H9 (cell line): ENCODE measurements at regions not wholly inside any gene's neighbourhood (a gene's known extent, or its start where the extent isn't known, plus 50 kb on each side); places are given as distances from the start of the nearest gene placed in this dataset.
"Not testable (repeated sequence)": the region's sequence is repeated elsewhere in the genome, so short reads cannot be mapped to it uniquely, and the experiment has no call there.

Experiments used
- DNase-seq: peaks from one replicate; pipeline ENCODE4 v3.0.0-alpha.2; 2017
- H2AFZ ChIP-seq: one replicate; pipeline ENCODE4 v1.6.1; 2013; ENCODE audit warnings: mild to moderate bottlenecking, low read length, control low read depth, moderate library complexity
- H2AK5ac ChIP-seq: 2 replicates; pipeline ENCODE4 v1.6.1; 2013; ENCODE audit warnings: low read length, control low read depth, mixed read lengths; ENCODE audit not compliant: insufficient read length
- H2BK120ac ChIP-seq: one replicate; pipeline ENCODE4 v1.6.1; 2013; ENCODE audit warnings: low read depth, mild to moderate bottlenecking, low read length, control low read depth, inconsistent platforms; ENCODE audit not compliant: poor library complexity, severe bottlenecking
- H2BK12ac ChIP-seq: 2 replicates; pipeline ENCODE4 v1.6.1; 2013; ENCODE audit warnings: low read length, control low read depth, mixed read lengths, low read depth; ENCODE audit not compliant: insufficient read length
- H2BK15ac ChIP-seq: 2 replicates; pipeline ENCODE4 v1.6.1; 2013; ENCODE audit warnings: low read depth, low read length, control low read depth
- H2BK20ac ChIP-seq: one replicate; pipeline ENCODE4 v1.6.1; 2013; ENCODE audit warnings: low read depth, mild to moderate bottlenecking, low read length, control low read depth, inconsistent platforms; ENCODE audit not compliant: poor library complexity, severe bottlenecking
- H2BK5ac ChIP-seq: 2 replicates; pipeline ENCODE4 v1.6.1; 2013; ENCODE audit warnings: low read length, control low read depth, mixed read lengths; ENCODE audit not compliant: insufficient read length
- H3K14ac ChIP-seq: 2 replicates; pipeline ENCODE4 v1.6.1; 2013; ENCODE audit warnings: low read length, control low read depth; ENCODE audit not compliant: insufficient read depth
- H3K18ac ChIP-seq: 2 replicates; pipeline ENCODE4 v1.6.1; 2013; ENCODE audit warnings: low read depth, mild to moderate bottlenecking, mixed read lengths, low read length, control low read depth; ENCODE audit not compliant: insufficient read length
- H3K23ac ChIP-seq: 2 replicates; pipeline ENCODE4 v1.6.1; 2013; ENCODE audit warnings: low read length, control low read depth, mixed read lengths, low read depth; ENCODE audit not compliant: insufficient read length
- H3K23me2 ChIP-seq: 2 replicates; pipeline ENCODE4 v1.6.1; 2013; ENCODE audit warnings: low read depth, mild to moderate bottlenecking, mixed read lengths, low read length, control low read depth; ENCODE audit not compliant: insufficient read length, poor library complexity, severe bottlenecking
- H3K27ac ChIP-seq: 2 replicates; pipeline ENCODE4 v1.5.1; 2013; ENCODE audit warnings: low read length, control low read depth, mixed read lengths, low read depth; ENCODE audit not compliant: insufficient read length
- H3K27me3 ChIP-seq: 2 replicates; pipeline ENCODE4 v1.6.1; 2013; ENCODE audit warnings: low read length, control low read depth, inconsistent platforms; ENCODE audit not compliant: insufficient read depth
- H3K4ac ChIP-seq: 2 replicates; pipeline ENCODE4 v1.6.1; 2013; ENCODE audit warnings: low read depth, mild to moderate bottlenecking, control low read depth, inconsistent platforms, low read length, moderate library complexity
- H3K4me1 ChIP-seq: 2 replicates; pipeline ENCODE4 v1.6.1; 2013; ENCODE audit warnings: low read length, control low read depth, inconsistent platforms; ENCODE audit not compliant: insufficient read depth
- H3K4me2 ChIP-seq: 2 replicates; pipeline ENCODE4 v1.6.1; 2013; ENCODE audit warnings: low read length, control low read depth, mixed read lengths; ENCODE audit not compliant: insufficient read length, insufficient read depth
- H3K56ac ChIP-seq: 2 replicates; pipeline ENCODE4 v1.6.1; 2013; ENCODE audit warnings: low read depth, mild to moderate bottlenecking, mixed read lengths, low read length, control low read depth; ENCODE audit not compliant: insufficient read length
- H3K79me1 ChIP-seq: 2 replicates; pipeline ENCODE4 v1.6.1; 2013; ENCODE audit warnings: low read depth, mild to moderate bottlenecking, moderate library complexity, low read length, control low read depth, inconsistent platforms; ENCODE audit not compliant: insufficient read depth, poor library complexity, severe bottlenecking
- H3K79me2 ChIP-seq: 2 replicates; pipeline ENCODE4 v1.6.1; 2013; ENCODE audit warnings: low read length, control low read depth, inconsistent platforms; ENCODE audit not compliant: insufficient read depth
- H3K9ac ChIP-seq: 2 replicates; pipeline ENCODE4 v1.6.1; 2013; ENCODE audit warnings: low read length, control low read depth, mixed read lengths; ENCODE audit not compliant: insufficient read length; ENCODE audit errors: extremely low read depth
- H3K9me3 ChIP-seq: one replicate; pipeline ENCODE4 v1.6.1; 2013; ENCODE audit warnings: low read depth, low read length, inconsistent platforms; ENCODE audit not compliant: control insufficient read depth
- H3T11ph ChIP-seq: one replicate; pipeline ENCODE4 v1.6.1; 2013; ENCODE audit warnings: mild to moderate bottlenecking, low read length, control low read depth, inconsistent platforms
- H4K20me1 ChIP-seq: one replicate; pipeline ENCODE4 v1.6.1; 2013; ENCODE audit not compliant: control insufficient read depth, insufficient read length, insufficient read depth
- H4K5ac ChIP-seq: 2 replicates; pipeline ENCODE4 v1.6.1; 2013; ENCODE audit warnings: low read depth, mild to moderate bottlenecking, mixed read lengths, low read length, control low read depth; ENCODE audit not compliant: insufficient read length
- H4K8ac ChIP-seq: replicated peaks from 2 replicates; pipeline ENCODE4 v1.6.1; 2013; ENCODE audit warnings: low read length, control low read depth, mixed read lengths, low read depth; ENCODE audit not compliant: insufficient read length
- H4K91ac ChIP-seq: 2 replicates; pipeline ENCODE4 v1.6.1; 2013; ENCODE audit warnings: low read depth, mild to moderate bottlenecking, moderate library complexity, mixed read lengths, low read length, control low read depth; ENCODE audit not compliant: insufficient read length
- H3K27ac Mint-ChIP-seq, 3 experiments: 2 replicates in 2 of 3; 3 replicates in 1 of 3; pipeline ENCODE4 v1.8.0; 2020 to 2021; ENCODE audit warnings: mixed read lengths in 3 of 3, mild to moderate bottlenecking in 1 of 3, moderate library complexity in 1 of 3
- H3K27me3 Mint-ChIP-seq: 2 replicates; pipeline ENCODE4 v1.8.0; 2021; ENCODE audit warnings: low read depth, mild to moderate bottlenecking, moderate library complexity, mixed read lengths
- H3K36me3 Mint-ChIP-seq, 3 experiments: 2 replicates in 2 of 3; 3 replicates in 1 of 3; pipeline ENCODE4 v1.8.0; 2020 to 2021; ENCODE audit warnings: low read depth in 3 of 3, mixed read lengths in 3 of 3; ENCODE audit not compliant: insufficient read depth in 1 of 3
- H3K4me1 Mint-ChIP-seq, 2 experiments: 2 replicates each; pipeline ENCODE4 v1.8.0; 2020; ENCODE audit warnings: mixed read lengths in 2 of 2
- H3K4me3 Mint-ChIP-seq, 2 experiments: 2 replicates in 1 of 2; 3 replicates in 1 of 2; pipeline ENCODE4 v1.8.0; 2020 to 2021; ENCODE audit warnings: mild to moderate bottlenecking in 2 of 2, mixed read lengths in 2 of 2, moderate library complexity in 1 of 2
- H3K9me3 Mint-ChIP-seq, 2 experiments: 2 replicates in 1 of 2; 3 replicates in 1 of 2; pipeline ENCODE4 v1.8.0; 2020; ENCODE audit warnings: mild to moderate bottlenecking in 2 of 2, mixed read lengths in 2 of 2, moderate library complexity in 1 of 2
- WGBS: extraction: QIAGEN DNeasy Blood & Tissue Kit; methylation state at CpG from one replicate; pipeline ENCODE4 v1.1.7; 2013; ENCODE audit warnings: missing lambda C conversion rate, low lambda C conversion rate, mixed read lengths; ENCODE audit not compliant: insufficient read length; ENCODE audit errors: extremely low coverage; 5-methylcytosine and 5-hydroxymethylcytosine counted together
- TF ChIP-seq, protein P1 (sequence below): fragments of 200-600 bp; sonication (generic); conservative IDR thresholded peaks from 3 replicates; pipeline ENCODE4 v1.8.0; 2021; ENCODE audit warnings: antibody characterized with exemption, mild to moderate bottlenecking

GRCh38 chrX:28520786-28521185 is 66.5 kb upstream of the IL1RAPL1 start:
- Histone ChIP-seq H4K8ac (no peak overlapping the region), H3K9me3 (no peaks in the 10 kb centered on the region), H3K79me1 (no peaks in the 10 kb centered on the region), H3K23ac (no peak overlapping the region), H2BK120ac (no peak overlapping the region), H3K4me2 (no peak overlapping the region), H3K56ac (no peak overlapping the region), H3K14ac (no peak overlapping the region), H3K4me1 (no peaks in the 10 kb centered on the region), H4K5ac (no peak overlapping the region), H2AK5ac (no peak overlapping the region), H3K18ac (no peak overlapping the region), H2BK20ac (no peak overlapping the region), H3K9ac (no peak overlapping the region), H2BK15ac (no peak overlapping the region), H2BK5ac (no peak overlapping the region), H3K4ac (no peak overlapping the region), H3K27me3 (no peaks in the 10 kb centered on the region; the same call in 1 of the 2 replicates), H3T11ph (no peak overlapping the region), H4K91ac (no peak overlapping the region), H3K23me2 (no peaks in the 10 kb centered on the region), H4K20me1 (no peaks in the 10 kb centered on the region), H2AFZ (no peak overlapping the region), H3K27ac (no peak overlapping the region), H2BK12ac (no peak overlapping the region), H3K79me2 (no peaks in the 10 kb centered on the region)
- no CpG with 5 or more reads among the region's 2 CpGs for WGBS
- TF ChIP-seq, protein P1, sequence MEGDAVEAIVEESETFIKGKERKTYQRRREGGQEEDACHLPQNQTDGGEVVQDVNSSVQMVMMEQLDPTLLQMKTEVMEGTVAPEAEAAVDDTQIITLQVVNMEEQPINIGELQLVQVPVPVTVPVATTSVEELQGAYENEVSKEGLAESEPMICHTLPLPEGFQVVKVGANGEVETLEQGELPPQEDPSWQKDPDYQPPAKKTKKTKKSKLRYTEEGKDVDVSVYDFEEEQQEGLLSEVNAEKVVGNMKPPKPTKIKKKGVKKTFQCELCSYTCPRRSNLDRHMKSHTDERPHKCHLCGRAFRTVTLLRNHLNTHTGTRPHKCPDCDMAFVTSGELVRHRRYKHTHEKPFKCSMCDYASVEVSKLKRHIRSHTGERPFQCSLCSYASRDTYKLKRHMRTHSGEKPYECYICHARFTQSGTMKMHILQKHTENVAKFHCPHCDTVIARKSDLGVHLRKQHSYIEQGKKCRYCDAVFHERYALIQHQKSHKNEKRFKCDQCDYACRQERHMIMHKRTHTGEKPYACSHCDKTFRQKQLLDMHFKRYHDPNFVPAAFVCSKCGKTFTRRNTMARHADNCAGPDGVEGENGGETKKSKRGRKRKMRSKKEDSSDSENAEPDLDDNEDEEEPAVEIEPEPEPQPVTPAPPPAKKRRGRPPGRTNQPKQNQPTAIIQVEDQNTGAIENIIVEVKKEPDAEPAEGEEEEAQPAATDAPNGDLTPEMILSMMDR = no peak
- Mint-ChIP-seq H3K9me3 (peaks cover 0 to 48% of the 10 kb centered on the region in 2 experiments; a peak in 4 of 5 replicates), H3K27ac (no peak overlapping the region), H3K27me3 (no peaks in the 10 kb centered on the region; the same call in 1 of the 2 replicates), H3K36me3 (peaks cover 0 to 4% (median 0%) of the 10 kb centered on the region in 3 experiments; a peak in 2 of 7 replicates), H3K4me3 (no peak overlapping the region), H3K4me1 (peaks cover 0 to 12% of the 10 kb centered on the region in 2 experiments; a peak in 3 of 4 replicates)
- no peak for DNase-seq

GRCh38 chrX:28528354-28528753 is 58.9 kb upstream of the IL1RAPL1 start:
- H3K18ac ChIP-seq, H3K79me2 ChIP-seq, H3K27me3 Mint-ChIP-seq, H3K4me3 Mint-ChIP-seq, H3K79me1 ChIP-seq, H3K27ac ChIP-seq, H3K4me2 ChIP-seq, H3K36me3 Mint-ChIP-seq, H3K4me1 Mint-ChIP-seq, H3K27ac Mint-ChIP-seq, H3K4ac ChIP-seq, H3K9me3 ChIP-seq, H3K14ac ChIP-seq, H3K27me3 ChIP-seq, H3T11ph ChIP-seq, H2BK12ac ChIP-seq, H4K20me1 ChIP-seq, H3K9ac ChIP-seq, H3K4me1 ChIP-seq, H3K56ac ChIP-seq, H4K91ac ChIP-seq, H4K8ac ChIP-seq, H2BK20ac ChIP-seq, H4K5ac ChIP-seq, H2AFZ ChIP-seq, H2BK120ac ChIP-seq, H2BK5ac ChIP-seq, H2BK15ac ChIP-seq, H2AK5ac ChIP-seq, DNase-seq, H3K23ac ChIP-seq, H3K23me2 ChIP-seq: not testable (repeated sequence)
- peaks cover 3 to 47% of the 10 kb centered on the region in 2 experiments; a peak in 4 of 5 replicates for H3K9me3 Mint-ChIP-seq
- WGBS = no CpG with 5 or more reads among the region's 5 CpGs
